Mesothelial cell of epicardium (in vitro differentiated cells): ENCODE measurements at regions not wholly inside any gene's neighbourhood (a gene's known extent, or its start where the extent isn't known, plus 50 kb on each side); places are given as distances from the start of the nearest gene placed in this dataset.

Experiments used
- DNase-seq, 2 experiments: peaks; one replicate each; pipeline ENCODE4 v3.0.0; 2021; ENCODE audit warnings: low spot score in 2 of 2; ENCODE audit not compliant: unreplicated experiment in 2 of 2
- H3K27ac Mint-ChIP-seq: 2 replicates; pipeline ENCODE4 v1.8.0; 2021; ENCODE audit warnings: mixed read lengths
- H3K27me3 Mint-ChIP-seq: 2 replicates; pipeline ENCODE4 v1.8.0; 2021; ENCODE audit warnings: low read depth, mixed read lengths
- H3K36me3 Mint-ChIP-seq: 2 replicates; pipeline ENCODE4 v1.8.0; 2021; ENCODE audit warnings: mixed read lengths
- H3K4me1 Mint-ChIP-seq: 2 replicates; pipeline ENCODE4 v1.8.0; 2021; ENCODE audit warnings: mixed read lengths
- H3K4me3 Mint-ChIP-seq: 2 replicates; pipeline ENCODE4 v1.8.0; 2021; ENCODE audit warnings: mild to moderate bottlenecking, moderate library complexity, mixed read lengths
- H3K9me3 Mint-ChIP-seq: 2 replicates; pipeline ENCODE4 v1.8.0; 2021; ENCODE audit warnings: mixed read lengths
- TF ChIP-seq, protein P1 (sequence below): fragments of 200-600 bp; sonication (generic); IDR thresholded peaks from one replicate; pipeline ENCODE4 v1.5.0; 2021; ENCODE audit warnings: antibody characterized with exemption; ENCODE audit not compliant: unreplicated experiment

DNA sequence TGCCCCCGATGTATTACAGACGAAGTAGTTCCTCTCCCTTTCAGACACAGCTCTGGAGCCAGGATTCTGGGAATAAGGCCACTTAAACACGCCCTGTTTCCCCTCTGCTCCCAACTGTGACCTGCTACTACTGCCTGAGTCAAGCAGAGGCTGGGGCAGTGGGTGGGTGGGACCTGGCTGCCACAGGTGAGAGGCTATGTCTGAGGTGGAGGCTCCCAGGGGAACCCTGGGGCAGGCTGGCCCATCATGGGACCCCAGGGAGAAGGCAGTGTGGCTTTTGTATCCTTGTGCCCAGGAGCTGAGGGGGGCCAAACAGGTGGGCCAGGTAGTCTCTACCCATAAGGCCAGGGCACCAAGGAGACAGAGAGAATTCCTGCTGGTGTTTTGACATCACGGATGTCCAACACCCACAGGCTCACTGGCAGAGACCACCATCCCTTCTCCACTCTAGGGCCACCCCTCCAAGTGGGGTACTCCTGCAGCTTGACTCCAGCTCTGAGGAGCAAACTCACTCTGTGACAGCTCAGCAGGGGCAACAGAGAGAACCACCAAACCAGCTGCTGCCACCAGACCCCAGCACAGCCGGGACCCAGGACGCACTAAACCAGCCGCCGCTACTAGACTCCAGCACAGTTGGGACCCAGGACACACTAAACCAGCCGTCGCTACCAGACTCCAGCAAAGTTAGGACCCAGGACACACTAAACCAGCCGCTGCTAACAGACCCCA, 105.3 kb upstream of the SMURF2 start:
- H3K27ac Mint-ChIP-seq: no peak overlapping the region
- TF ChIP-seq, protein P1, sequence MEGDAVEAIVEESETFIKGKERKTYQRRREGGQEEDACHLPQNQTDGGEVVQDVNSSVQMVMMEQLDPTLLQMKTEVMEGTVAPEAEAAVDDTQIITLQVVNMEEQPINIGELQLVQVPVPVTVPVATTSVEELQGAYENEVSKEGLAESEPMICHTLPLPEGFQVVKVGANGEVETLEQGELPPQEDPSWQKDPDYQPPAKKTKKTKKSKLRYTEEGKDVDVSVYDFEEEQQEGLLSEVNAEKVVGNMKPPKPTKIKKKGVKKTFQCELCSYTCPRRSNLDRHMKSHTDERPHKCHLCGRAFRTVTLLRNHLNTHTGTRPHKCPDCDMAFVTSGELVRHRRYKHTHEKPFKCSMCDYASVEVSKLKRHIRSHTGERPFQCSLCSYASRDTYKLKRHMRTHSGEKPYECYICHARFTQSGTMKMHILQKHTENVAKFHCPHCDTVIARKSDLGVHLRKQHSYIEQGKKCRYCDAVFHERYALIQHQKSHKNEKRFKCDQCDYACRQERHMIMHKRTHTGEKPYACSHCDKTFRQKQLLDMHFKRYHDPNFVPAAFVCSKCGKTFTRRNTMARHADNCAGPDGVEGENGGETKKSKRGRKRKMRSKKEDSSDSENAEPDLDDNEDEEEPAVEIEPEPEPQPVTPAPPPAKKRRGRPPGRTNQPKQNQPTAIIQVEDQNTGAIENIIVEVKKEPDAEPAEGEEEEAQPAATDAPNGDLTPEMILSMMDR: no peak
- DNase-seq: no peak

DNA sequence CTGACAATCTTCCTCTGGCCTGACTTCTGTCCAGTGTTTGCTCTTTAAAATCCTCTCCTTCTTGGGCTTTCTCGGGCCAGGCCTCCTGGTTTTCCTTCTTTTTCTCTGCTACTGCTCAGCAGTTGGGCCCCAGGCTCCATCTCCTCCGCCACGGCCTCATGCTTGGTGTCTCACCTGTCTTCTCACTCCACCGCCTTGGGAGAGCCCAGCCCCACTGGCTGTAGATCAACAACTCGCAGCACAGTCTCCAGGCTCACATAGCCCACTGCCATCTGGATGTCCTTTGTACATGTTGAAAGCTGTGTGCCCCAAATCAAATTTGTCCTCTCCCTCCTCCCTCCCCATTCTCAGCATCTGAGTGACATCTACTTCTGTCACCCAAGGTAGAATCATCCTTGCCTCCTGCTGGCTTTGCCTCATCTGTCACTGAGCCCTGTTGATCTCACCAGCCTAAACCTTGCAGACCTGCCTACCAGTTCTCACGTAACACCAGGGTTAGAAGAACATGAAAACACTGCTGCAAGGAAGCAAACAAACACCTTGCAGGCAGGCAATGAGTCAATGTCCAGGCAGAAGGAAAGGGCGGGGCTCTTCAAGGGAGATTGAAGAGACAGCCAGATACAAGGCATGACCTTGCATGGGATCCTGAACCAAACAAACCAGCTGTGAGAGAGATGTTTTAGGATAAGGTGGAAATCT, 103.2 kb upstream of the SMURF2 start:
- no peaks in the 10 kb centered on the region for H3K9me3 Mint-ChIP-seq
- H3K27ac Mint-ChIP-seq: no peak overlapping the region
- no peaks in the 10 kb centered on the region for H3K27me3 Mint-ChIP-seq
- peaks cover 10% of the 10 kb centered on the region for H3K36me3 Mint-ChIP-seq
- H3K4me3 Mint-ChIP-seq: no peak overlapping the region
- TF ChIP-seq, protein P1: no peak
- no peaks in the 10 kb centered on the region for H3K4me1 Mint-ChIP-seq
- DNase-seq: no peak

More for the DNA sequence above, 105.3 kb upstream of the SMURF2 start:
- peaks cover 11% of the 10 kb centered on the region for H3K36me3 Mint-ChIP-seq
- no peaks in the 10 kb centered on the region for H3K9me3 Mint-ChIP-seq
- no peaks in the 10 kb centered on the region for H3K27me3 Mint-ChIP-seq
- no peaks in the 10 kb centered on the region for H3K4me1 Mint-ChIP-seq
- no peak overlapping the region for H3K4me3 Mint-ChIP-seq

DNA sequence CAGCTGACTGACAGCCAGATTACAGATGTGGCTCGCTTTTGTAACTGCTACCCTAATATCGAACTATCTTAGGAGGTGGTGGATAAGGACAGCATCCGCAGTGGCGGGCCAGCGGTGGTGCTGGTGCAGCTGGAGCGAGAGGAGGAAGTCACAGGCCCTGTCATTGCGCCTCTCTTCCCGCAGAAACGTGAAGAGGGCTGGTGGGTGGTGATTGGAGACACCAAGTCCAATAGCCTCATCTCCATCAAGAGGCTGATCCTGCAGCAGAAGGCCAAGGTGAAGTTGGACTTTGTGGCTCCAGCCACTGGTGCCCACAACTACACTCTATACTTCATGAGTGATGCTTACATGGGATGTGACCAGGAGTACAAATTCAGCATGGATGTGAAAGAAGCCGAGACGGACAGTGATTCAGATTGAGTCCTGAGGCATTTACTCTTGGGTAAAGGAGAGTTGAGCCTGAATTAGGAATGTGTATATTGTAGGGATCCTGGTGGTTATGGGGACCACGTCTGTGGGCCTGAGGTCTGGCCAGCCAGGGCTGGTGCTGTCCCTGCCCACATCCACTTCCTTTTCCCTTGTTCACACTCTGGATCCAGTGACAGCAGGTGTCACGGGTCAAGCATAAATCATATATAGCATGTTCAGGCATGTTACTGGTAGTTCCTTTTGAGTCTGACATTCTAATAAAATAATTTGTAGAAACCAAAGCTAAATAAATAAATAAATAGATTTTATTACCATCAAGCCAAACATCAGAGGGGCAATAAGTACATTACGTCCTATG, 89.0 kb upstream of the SMURF2 start:
- Mint-ChIP-seq H3K9me3 (no peaks in the 10 kb centered on the region), H3K27me3 (no peaks in the 10 kb centered on the region), H3K4me1 (peaks cover 5% of the 10 kb centered on the region), H3K4me3 (no peak overlapping the region), H3K27ac (no peak overlapping the region), H3K36me3 (peaks cover 27% of the 10 kb centered on the region)
- TF ChIP-seq, protein P1: no peak
- DNase-seq: no peak

DNA sequence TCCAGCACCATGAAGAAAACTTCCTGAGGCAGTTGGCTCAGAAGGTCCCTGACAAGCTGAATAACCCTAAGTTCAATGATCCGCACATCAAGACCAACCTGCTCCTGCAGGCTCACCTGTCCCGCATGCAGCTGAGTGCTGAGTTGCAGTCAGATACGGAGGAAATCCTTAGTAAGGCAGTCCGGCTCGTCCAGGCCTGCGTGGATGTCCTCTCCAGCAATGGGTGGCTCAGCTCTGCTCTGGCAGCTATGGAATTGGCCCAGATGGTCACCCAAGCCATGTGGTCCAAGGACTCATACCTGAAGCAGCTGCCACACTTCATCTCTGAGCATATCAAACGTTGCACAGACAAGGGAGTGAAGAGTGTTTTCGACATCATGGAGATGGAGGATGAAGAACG, 88.4 kb upstream of the SMURF2 start:
- DNase-seq: no peak
- Mint-ChIP-seq H3K4me1 (peaks cover 5% of the 10 kb centered on the region), H3K27me3 (no peaks in the 10 kb centered on the region), H3K36me3 (peaks cover 23% of the 10 kb centered on the region), H3K9me3 (no peaks in the 10 kb centered on the region), H3K4me3 (no peak overlapping the region), H3K27ac (no peak overlapping the region)
- TF ChIP-seq, protein P1: no peak

DNA sequence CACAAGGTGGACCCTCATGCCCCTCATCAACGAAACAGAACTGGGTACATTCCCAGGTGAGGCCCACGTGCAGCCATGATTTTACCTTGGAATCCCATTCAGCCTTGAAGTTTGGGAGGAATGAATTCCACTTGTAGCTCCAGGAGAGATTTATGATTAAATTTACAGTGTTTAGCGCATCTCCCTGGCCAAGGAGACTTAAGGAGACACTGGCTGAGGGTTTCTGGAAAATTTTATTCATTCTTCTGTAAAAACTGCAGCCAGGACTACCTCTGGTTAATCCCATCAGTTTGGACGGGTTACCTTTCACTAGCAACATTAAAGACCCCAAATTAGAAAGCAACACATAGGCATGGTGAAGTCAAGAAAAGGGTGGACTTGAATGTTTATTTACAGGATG, 87.2 kb upstream of the SMURF2 start:
- H3K4me3 Mint-ChIP-seq: no peak overlapping the region
- TF ChIP-seq, protein P1: no peak
- no peak for DNase-seq
- H3K36me3 Mint-ChIP-seq: peaks cover 19% of the 10 kb centered on the region
- H3K27me3 Mint-ChIP-seq: no peaks in the 10 kb centered on the region
- H3K4me1 Mint-ChIP-seq: peaks cover 5% of the 10 kb centered on the region
- no peak overlapping the region for H3K27ac Mint-ChIP-seq
- no peaks in the 10 kb centered on the region for H3K9me3 Mint-ChIP-seq
